Panc1 (cell line): ENCODE measurements at regions not wholly inside any gene's neighbourhood (a gene's known extent, or its start where the extent isn't known, plus 50 kb on each side); places are given as distances from the start of the nearest gene placed in this dataset.

Experiments
- CTCF ChIP-seq: fragments of 450-650 bp; IDR thresholded peaks from 2 replicates; pipeline ENCODE4 v1.5.1; 2017; ENCODE audit warnings: mild to moderate bottlenecking
- POLR2AphosphoS5 ChIP-seq: IDR thresholded peaks from 2 replicates; pipeline ENCODE4 v1.6.1; 2012; ENCODE audit warnings: mild to moderate bottlenecking, low read depth, low read length, moderate library complexity
- TCF7L2 ChIP-seq: IDR thresholded peaks from 2 replicates; pipeline ENCODE4 v1.6.1; 2011; ENCODE audit warnings: mild to moderate bottlenecking, low read depth, low read length, inconsistent platforms
- TF ChIP-seq, protein P1 (sequence below), 2 experiments: IDR thresholded peaks; 2 replicates each; pipeline ENCODE4 v1.6.1; 2011 to 2012; ENCODE audit warnings: low read depth in 2 of 2, control low read depth in 1 of 2, low read length in 1 of 2, mild to moderate bottlenecking in 1 of 2, moderate library complexity in 1 of 2; ENCODE audit not compliant: insufficient read depth in 1 of 2

DNA sequence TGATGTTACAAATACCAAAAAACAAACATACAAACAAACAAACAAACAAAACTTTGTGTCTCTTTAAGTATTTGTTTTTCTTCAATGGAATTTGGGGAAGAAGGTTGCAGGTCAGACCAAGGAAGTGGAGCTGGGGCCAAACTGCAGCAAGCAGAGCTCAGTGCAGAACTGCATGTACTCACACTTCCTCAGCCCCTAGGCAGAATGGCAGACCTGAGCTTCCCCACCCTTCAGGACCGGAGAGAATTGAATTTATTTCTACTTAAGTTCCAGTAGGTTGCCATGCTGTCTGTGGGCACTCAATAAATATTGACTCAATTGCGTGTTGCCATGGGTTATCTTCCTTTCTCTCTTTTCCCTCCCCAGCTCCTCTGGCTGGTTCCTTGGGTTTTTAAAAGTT, 173.6 kb downstream of the PTGER3 start:
- TF ChIP-seq CTCF: no peak
- no peak for TF ChIP-seq TCF7L2
- no peak for TF ChIP-seq POLR2AphosphoS5
- TF ChIP-seq, protein P1, sequence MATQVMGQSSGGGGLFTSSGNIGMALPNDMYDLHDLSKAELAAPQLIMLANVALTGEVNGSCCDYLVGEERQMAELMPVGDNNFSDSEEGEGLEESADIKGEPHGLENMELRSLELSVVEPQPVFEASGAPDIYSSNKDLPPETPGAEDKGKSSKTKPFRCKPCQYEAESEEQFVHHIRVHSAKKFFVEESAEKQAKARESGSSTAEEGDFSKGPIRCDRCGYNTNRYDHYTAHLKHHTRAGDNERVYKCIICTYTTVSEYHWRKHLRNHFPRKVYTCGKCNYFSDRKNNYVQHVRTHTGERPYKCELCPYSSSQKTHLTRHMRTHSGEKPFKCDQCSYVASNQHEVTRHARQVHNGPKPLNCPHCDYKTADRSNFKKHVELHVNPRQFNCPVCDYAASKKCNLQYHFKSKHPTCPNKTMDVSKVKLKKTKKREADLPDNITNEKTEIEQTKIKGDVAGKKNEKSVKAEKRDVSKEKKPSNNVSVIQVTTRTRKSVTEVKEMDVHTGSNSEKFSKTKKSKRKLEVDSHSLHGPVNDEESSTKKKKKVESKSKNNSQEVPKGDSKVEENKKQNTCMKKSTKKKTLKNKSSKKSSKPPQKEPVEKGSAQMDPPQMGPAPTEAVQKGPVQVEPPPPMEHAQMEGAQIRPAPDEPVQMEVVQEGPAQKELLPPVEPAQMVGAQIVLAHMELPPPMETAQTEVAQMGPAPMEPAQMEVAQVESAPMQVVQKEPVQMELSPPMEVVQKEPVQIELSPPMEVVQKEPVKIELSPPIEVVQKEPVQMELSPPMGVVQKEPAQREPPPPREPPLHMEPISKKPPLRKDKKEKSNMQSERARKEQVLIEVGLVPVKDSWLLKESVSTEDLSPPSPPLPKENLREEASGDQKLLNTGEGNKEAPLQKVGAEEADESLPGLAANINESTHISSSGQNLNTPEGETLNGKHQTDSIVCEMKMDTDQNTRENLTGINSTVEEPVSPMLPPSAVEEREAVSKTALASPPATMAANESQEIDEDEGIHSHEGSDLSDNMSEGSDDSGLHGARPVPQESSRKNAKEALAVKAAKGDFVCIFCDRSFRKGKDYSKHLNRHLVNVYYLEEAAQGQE (IDR thresholded peaks at IDR 0.05; ENCODE audit: insufficient read depth in 1 of 2, low read depth in 2 of 2, low read length in 1 of 2): no peak
